Type B pancreatic cell (in vitro differentiated cells): ENCODE measurements at regions not wholly inside any gene's neighbourhood (a gene's known extent, or its start where the extent isn't known, plus 50 kb on each side); places are given as distances from the start of the nearest gene placed in this dataset.

Experiments used
- DNase-seq: peaks from one replicate; pipeline ENCODE4 v3.0.0; 2021; ENCODE audit warnings: mixed read lengths; ENCODE audit not compliant: unreplicated experiment; ENCODE audit errors: extremely low spot score
- H3K27ac Mint-ChIP-seq: 2 replicates; pipeline ENCODE4 v1.8.0; 2021; ENCODE audit warnings: mild to moderate bottlenecking, mixed read lengths
- H3K27me3 Mint-ChIP-seq: 2 replicates; pipeline ENCODE4 v1.8.0; 2021; ENCODE audit warnings: mixed read lengths
- H3K36me3 Mint-ChIP-seq: 2 replicates; pipeline ENCODE4 v1.8.0; 2021; ENCODE audit warnings: mixed read lengths
- H3K4me1 Mint-ChIP-seq: one replicate; pipeline ENCODE4 v1.8.0; 2021; ENCODE audit warnings: mixed read lengths; ENCODE audit not compliant: unreplicated experiment
- H3K4me3 Mint-ChIP-seq: 2 replicates; pipeline ENCODE4 v1.8.0; 2021; ENCODE audit warnings: mild to moderate bottlenecking, mixed read lengths
- H3K9me3 Mint-ChIP-seq: 2 replicates; pipeline ENCODE4 v1.8.0; 2021; ENCODE audit warnings: mixed read lengths
- CTCF ChIP-seq: fragments of 200-600 bp; sonication (generic); conservative IDR thresholded peaks from 2 replicates; pipeline ENCODE4 v1.5.0; 2021; ENCODE audit warnings: antibody characterized with exemption, mild to moderate bottlenecking

GRCh38 chr4:130628531-130628930, 1532.6 kb downstream of the C4orf33 start:
- H3K4me1 Mint-ChIP-seq: no peaks in the 10 kb centered on the region
- H3K36me3 Mint-ChIP-seq: no peaks in the 10 kb centered on the region
- peaks cover 4% of the 10 kb centered on the region for H3K9me3 Mint-ChIP-seq
- no peaks in the 10 kb centered on the region for H3K27me3 Mint-ChIP-seq
- H3K27ac Mint-ChIP-seq: no peak overlapping the region
- no peak for DNase-seq
- TF ChIP-seq CTCF: no peak
- H3K4me3 Mint-ChIP-seq: no peak overlapping the region

DNA sequence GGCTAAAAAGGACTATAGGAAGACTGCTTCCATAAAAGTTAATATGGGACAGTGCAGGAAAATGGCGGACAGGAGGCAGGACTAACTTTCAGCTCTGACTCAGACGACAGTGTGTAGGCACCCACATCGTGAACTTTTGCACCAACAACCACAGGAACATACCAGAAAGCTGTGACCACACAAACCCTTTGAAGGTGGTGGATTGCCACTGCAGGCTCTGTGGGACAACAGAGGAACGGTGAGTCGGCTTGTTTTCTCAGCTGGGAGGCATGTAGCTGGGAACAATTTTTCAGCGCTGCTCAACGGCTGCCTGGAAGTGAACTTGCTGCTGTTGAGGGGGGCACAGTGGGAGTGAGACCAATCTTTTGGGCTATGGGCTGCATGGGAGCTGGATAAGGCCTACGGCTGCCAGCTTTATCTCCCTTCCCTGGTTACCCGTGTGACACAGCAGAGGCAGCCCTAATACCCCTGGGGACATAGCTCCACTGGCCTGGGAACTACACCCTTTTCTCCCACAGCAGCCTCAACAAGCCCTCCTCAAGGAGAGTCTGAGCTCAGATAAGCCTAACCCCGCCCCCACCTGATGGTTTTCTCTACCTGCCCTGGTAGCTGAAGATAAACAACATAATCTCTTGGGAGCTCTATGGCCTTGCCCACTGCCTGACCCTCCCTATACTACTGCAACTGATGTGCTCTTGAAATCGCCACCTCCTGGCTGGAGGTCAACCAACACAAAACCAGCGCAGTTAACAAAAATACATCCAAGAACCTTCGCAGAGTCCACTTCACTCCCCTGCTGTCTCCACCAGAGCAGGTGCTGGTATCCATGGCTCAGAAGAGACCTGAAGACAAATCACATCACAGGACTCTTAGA, 1537.0 kb downstream of the C4orf33 start:
- no peak for TF ChIP-seq CTCF
- no peak overlapping the region for H3K27ac Mint-ChIP-seq
- H3K9me3 Mint-ChIP-seq: peaks cover 7% of the 10 kb centered on the region

GRCh38 chr4:130636486-130636885, 1540.5 kb downstream of the C4orf33 start:
- no peak overlapping the region for H3K4me3 Mint-ChIP-seq
- H3K27me3 Mint-ChIP-seq: no peaks in the 10 kb centered on the region
- H3K4me1 Mint-ChIP-seq: no peaks in the 10 kb centered on the region
- no peak overlapping the region for H3K27ac Mint-ChIP-seq
- H3K9me3 Mint-ChIP-seq: peaks cover 7% of the 10 kb centered on the region
- no peak for TF ChIP-seq CTCF
- H3K36me3 Mint-ChIP-seq: no peaks in the 10 kb centered on the region
- DNase-seq: no peak

More for the DNA sequence above, 1537.0 kb downstream of the C4orf33 start:
- Mint-ChIP-seq H3K36me3 (no peaks in the 10 kb centered on the region), H3K4me3 (no peak overlapping the region), H3K4me1 (no peaks in the 10 kb centered on the region), H3K27me3 (no peaks in the 10 kb centered on the region)
- no peak for DNase-seq

DNA sequence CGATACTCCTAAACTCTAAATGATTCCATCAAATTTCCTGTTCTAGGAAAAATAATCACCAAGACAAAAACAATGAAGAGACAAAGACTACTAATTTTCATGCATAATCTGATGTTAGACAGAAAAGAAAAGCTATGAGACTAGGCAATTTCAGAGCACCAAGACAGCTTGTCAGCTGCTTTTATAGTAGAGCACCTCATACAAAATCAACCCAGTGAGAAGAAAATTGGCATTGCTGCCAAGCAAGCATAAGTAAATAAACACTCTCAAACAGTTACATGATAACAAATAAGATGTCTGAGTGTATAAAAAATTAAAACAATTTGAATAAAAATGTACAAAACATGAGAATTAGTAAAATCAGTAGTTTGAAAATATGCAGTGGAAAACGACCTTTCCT, 1544.6 kb downstream of the C4orf33 start:
- TF ChIP-seq CTCF: no peak
- H3K4me3 Mint-ChIP-seq: no peak overlapping the region
- no peak overlapping the region for H3K27ac Mint-ChIP-seq
- no peaks in the 10 kb centered on the region for H3K27me3 Mint-ChIP-seq
- no peaks in the 10 kb centered on the region for H3K9me3 Mint-ChIP-seq
- H3K36me3 Mint-ChIP-seq: no peaks in the 10 kb centered on the region
- DNase-seq: no peak
- H3K4me1 Mint-ChIP-seq: no peaks in the 10 kb centered on the region

DNA sequence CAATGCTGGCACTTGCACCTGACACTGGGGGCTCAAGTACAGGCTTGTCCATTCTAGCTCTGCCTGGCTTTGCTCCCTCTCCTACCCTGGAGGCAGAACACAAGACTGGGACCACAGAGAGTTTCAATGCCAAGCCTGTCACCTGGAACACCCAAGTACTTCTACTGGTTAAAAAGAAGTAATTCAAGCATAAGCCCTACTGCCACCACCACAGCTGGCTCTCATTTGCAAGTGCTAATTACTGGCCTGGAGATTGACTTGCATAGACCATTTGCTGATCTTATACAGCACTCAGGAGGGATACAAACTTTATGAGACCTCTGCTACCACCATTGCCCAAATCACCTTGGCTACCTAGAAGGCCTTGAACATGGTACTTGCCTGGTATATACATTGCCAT, 1550.9 kb downstream of the C4orf33 start:
- Mint-ChIP-seq H3K9me3 (no peaks in the 10 kb centered on the region), H3K4me3 (no peak overlapping the region), H3K27me3 (no peaks in the 10 kb centered on the region), H3K36me3 (no peaks in the 10 kb centered on the region), H3K27ac (no peak overlapping the region), H3K4me1 (no peaks in the 10 kb centered on the region)
- DNase-seq: no peak
- TF ChIP-seq CTCF: no peak
